ENCODE measurements at regions not wholly inside any gene's neighbourhood (a gene's known extent, or its start where the extent isn't known, plus 50 kb on each side); places are given as distances from the start of the nearest gene placed in this dataset.

DNA sequence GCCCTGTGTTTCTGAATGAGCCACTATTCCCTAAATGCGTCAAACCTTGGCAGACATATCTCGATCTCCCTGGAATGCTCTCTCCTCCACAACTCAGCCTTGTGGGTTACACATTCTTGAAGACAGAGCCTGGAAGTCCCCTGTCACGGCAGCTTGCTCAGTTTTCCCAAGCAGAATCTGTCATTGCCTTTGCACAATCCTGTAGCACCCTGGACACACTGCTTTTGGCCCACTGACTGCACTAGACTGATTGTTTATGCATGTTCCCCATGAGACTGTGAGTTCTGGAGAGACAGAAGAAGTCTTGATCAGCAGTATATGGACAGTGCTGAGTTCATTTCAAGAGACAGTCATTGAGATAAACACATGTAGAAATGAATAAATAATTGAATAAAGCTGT, 406.7 kb downstream of the CD83 start:
- TF ChIP-seq CTCF (IDR thresholded peaks at IDR 0.05) (no peak), POLR2AphosphoS5 (IDR thresholded peaks at IDR 0.05; ENCODE audit: insufficient read depth in 1 of 2, low read depth in 1 of 2) (no peak)
